ENCODE measurements at regions not wholly inside any gene's neighbourhood (a gene's known extent, or its start where the extent isn't known, plus 50 kb on each side); places are given as distances from the start of the nearest gene placed in this dataset.

DNA sequence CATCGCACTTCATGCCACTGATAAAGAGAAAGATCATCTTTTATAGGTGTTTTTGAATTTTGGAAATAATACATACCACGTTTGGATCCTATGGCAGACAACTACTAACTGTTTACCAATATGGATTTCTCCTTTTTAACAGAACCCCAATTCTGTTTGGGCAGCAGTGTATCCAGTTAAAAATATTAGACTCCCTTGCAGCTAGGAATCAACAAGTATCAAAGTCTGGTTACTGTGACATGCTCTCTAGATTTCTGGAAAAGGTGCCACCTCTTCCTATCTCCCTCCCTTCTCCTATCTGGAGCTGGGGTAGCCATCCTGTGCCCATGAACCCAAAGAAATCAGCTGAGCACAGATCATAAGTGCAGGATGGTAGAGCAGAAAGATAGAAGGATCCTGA lies 54.1 kb upstream of the DTNBP1 start:
- TF ChIP-seq NFIC (IDR thresholded peaks at IDR 0.05): no peak
- TF ChIP-seq TCF12 (IDR thresholded peaks at IDR 0.05; ENCODE audit: low read depth): no peak
- no peak for TF ChIP-seq CREB1 (IDR thresholded peaks at IDR 0.05; ENCODE audit: low read depth)
